CD4-positive, alpha-beta T cell (primary cell): ENCODE measurements at regions not wholly inside any gene's neighbourhood (a gene's known extent, or its start where the extent isn't known, plus 50 kb on each side); places are given as distances from the start of the nearest gene placed in this dataset.

Source experiments
- ATAC-seq: fragments of 200-7000 bp; cut with Tn5 transposase; one replicate; pipeline ENCODE4 v1.10.0; 2022; ENCODE audit warnings: mild to moderate bottlenecking; ENCODE audit not compliant: poor library complexity
- CTCF ChIA-PET: fragments of 350-600 bp; sonication (Branson Sonifier 250); formaldehyde crosslinking; loops from one replicate; lab custom pipeline; 2021; ENCODE audit warnings: antibody characterized with exemption, inconsistent platforms; lab: Charles Lee
- POLR2A ChIA-PET: fragments of 350-600 bp; sonication (Branson Sonifier 250); formaldehyde crosslinking; loops from one replicate; lab custom pipeline; 2021; ENCODE audit warnings: antibody characterized with exemption, inconsistent platforms; lab: Charles Lee
- DNase-seq, 14 experiments: peaks; one replicate each; pipeline ENCODE4 v3.0.0-alpha.2; 2013 to 2020; ENCODE audit warnings: mixed read lengths in 2 of 14
- H3K27ac ChIP-seq, 2 donors: one replicate each; pipeline versions ENCODE4 v1.5.1 to v1.7.0; 2013; ENCODE audit warnings: low read length in 2 of 2, low read depth in 1 of 2, mild to moderate bottlenecking in 1 of 2
- H3K27me3 ChIP-seq, 2 experiments: 1 replicate in 1 of 2; 2 replicates in 1 of 2; pipeline versions ENCODE4 v1.6.1 to v1.7.0; 2013; ENCODE audit warnings: low read length in 2 of 2, control low read depth in 1 of 2, mild to moderate bottlenecking in 1 of 2, moderate library complexity in 1 of 2; ENCODE audit not compliant: insufficient read depth in 2 of 2, control insufficient read depth in 1 of 2
- H3K36me3 ChIP-seq: one replicate; pipeline ENCODE4 v1.6.1; 2013; ENCODE audit warnings: low read length, control low read depth; ENCODE audit not compliant: insufficient read depth
- H3K4me1 ChIP-seq: one replicate; pipeline ENCODE4 v1.6.1; 2013; ENCODE audit warnings: low read length, control low read depth; ENCODE audit not compliant: insufficient read depth
- H3K4me3 ChIP-seq: one replicate; pipeline ENCODE4 v1.5.1; 2013; ENCODE audit warnings: mild to moderate bottlenecking, low read length, moderate library complexity
- H3K9me3 ChIP-seq, 2 experiments: 1 replicate in 1 of 2; 2 replicates in 1 of 2; pipeline versions ENCODE4 v1.6.1 to v1.7.0; 2013; ENCODE audit warnings: low read length in 2 of 2, mild to moderate bottlenecking in 2 of 2, control low read depth in 1 of 2, moderate library complexity in 1 of 2; ENCODE audit not compliant: control insufficient read depth in 1 of 2, insufficient read depth in 1 of 2
- H3K27ac Mint-ChIP-seq: one replicate; pipeline ENCODE4 v1.8.0; 2020; ENCODE audit warnings: mixed read lengths
- H3K27me3 Mint-ChIP-seq: one replicate; pipeline ENCODE4 v1.8.0; 2021; ENCODE audit warnings: mixed read lengths
- H3K36me3 Mint-ChIP-seq: one replicate; pipeline ENCODE4 v1.8.0; 2021; ENCODE audit warnings: low read depth, mixed read lengths
- H3K4me1 Mint-ChIP-seq: one replicate; pipeline ENCODE4 v1.8.0; 2021; ENCODE audit warnings: low read depth, mixed read lengths
- H3K4me3 Mint-ChIP-seq: one replicate; pipeline ENCODE4 v1.8.0; 2020; ENCODE audit warnings: mild to moderate bottlenecking, mixed read lengths
- H3K9me3 Mint-ChIP-seq: one replicate; pipeline ENCODE4 v1.8.0; 2020; ENCODE audit warnings: mixed read lengths
- intact Hi-C, 2 experiments: fragments of 100-400 bp; cut with DNase I in 1 of 2; cut with micrococcal nuclease in 1 of 2; formaldehyde crosslinking; loops; one replicate each; pipeline versions ENCODE4 v1.15.1 to v1.9.0; 2023 to 2025; cut with DNase I, micrococcal nuclease
- TF ChIP-seq, protein P1 (sequence below): fragments of 200-600 bp; IDR thresholded peaks from one replicate; pipeline ENCODE4 v1.8.0; 2022; ENCODE audit warnings: antibody characterized with exemption, mild to moderate bottlenecking

DNA sequence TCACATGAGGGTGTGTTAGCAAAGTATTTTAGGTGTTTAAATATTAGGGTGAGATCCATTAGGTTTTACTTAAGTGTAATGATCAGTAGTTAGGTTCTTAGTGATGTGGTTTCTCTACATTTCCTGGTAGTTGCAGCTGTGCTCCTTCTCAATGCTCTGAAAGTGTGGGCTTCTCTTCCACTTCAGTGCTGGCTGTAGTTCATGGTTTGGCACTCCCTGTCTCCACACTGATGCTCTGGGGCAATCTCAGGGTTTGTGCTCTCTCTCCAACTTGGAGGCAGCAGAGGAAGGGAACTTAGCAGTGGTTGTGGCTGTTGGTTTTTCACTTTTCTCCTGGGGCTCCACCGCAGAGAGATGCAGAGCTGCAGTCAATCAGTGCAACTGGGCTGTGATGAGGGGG, 507.5 kb downstream of the TMEM232 start:
- no peak overlapping the region for H3K27ac ChIP-seq
- Mint-ChIP-seq H3K27me3 (no peaks in the 10 kb centered on the region), H3K4me1 (no peaks in the 10 kb centered on the region), H3K9me3 (peaks cover 19% of the 10 kb centered on the region), H3K36me3 (peaks cover 29% of the 10 kb centered on the region), H3K4me3 (no peak overlapping the region), H3K27ac (no peak overlapping the region)
- H3K4me3 ChIP-seq: no peak overlapping the region
- H3K4me1 ChIP-seq: no peaks in the 10 kb centered on the region
- intact Hi-C loops: no loop called here
- no peaks in the 10 kb centered on the region for H3K27me3 ChIP-seq
- peaks cover 25 to 48% of the 10 kb centered on the region in 2 experiments for H3K9me3 ChIP-seq
- TF ChIP-seq, protein P1, sequence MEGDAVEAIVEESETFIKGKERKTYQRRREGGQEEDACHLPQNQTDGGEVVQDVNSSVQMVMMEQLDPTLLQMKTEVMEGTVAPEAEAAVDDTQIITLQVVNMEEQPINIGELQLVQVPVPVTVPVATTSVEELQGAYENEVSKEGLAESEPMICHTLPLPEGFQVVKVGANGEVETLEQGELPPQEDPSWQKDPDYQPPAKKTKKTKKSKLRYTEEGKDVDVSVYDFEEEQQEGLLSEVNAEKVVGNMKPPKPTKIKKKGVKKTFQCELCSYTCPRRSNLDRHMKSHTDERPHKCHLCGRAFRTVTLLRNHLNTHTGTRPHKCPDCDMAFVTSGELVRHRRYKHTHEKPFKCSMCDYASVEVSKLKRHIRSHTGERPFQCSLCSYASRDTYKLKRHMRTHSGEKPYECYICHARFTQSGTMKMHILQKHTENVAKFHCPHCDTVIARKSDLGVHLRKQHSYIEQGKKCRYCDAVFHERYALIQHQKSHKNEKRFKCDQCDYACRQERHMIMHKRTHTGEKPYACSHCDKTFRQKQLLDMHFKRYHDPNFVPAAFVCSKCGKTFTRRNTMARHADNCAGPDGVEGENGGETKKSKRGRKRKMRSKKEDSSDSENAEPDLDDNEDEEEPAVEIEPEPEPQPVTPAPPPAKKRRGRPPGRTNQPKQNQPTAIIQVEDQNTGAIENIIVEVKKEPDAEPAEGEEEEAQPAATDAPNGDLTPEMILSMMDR: no peak
- no peak for DNase-seq
- no peak for ATAC-seq
- no peaks in the 10 kb centered on the region for H3K36me3 ChIP-seq
- POLR2A ChIA-PET: no interaction called here
- CTCF ChIA-PET: no interaction called here

DNA sequence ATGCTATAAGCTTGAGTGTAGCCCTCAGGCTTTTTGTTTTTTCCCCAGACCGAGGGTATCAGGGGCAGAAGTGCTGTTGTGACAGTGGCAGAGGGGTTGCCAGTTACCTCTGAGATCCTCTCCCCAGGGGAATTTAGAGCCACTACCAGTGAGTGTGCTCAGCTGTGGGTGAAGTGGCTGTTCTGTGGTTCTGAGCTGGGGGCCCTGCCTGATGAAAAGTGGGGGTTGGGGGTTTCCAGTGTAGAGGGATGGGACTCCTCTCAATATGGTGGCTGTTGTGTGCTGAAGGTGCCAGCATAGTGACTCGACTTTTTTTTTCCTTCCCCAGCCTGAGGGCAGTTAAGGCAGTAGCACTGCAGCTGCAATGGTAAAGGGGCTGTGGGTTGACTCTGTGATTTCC, 506.7 kb downstream of the TMEM232 start:
- intact Hi-C loops: no loop called here
- no peaks in the 10 kb centered on the region for H3K36me3 ChIP-seq
- no peak overlapping the region for H3K4me3 ChIP-seq
- no peak overlapping the region for H3K27ac ChIP-seq
- H3K27me3 ChIP-seq: no peaks in the 10 kb centered on the region
- CTCF ChIA-PET: no interaction called here
- Mint-ChIP-seq H3K36me3 (peaks cover 35% of the 10 kb centered on the region), H3K9me3 (peaks cover 19% of the 10 kb centered on the region), H3K27me3 (no peaks in the 10 kb centered on the region), H3K27ac (no peak overlapping the region), H3K4me1 (no peaks in the 10 kb centered on the region), H3K4me3 (no peak overlapping the region)
- ATAC-seq: no peak
- H3K9me3 ChIP-seq: peaks cover 25 to 48% of the 10 kb centered on the region in 2 experiments
- TF ChIP-seq, protein P1: no peak
- no peak for DNase-seq
- no peaks in the 10 kb centered on the region for H3K4me1 ChIP-seq
- POLR2A ChIA-PET: no interaction called here

DNA sequence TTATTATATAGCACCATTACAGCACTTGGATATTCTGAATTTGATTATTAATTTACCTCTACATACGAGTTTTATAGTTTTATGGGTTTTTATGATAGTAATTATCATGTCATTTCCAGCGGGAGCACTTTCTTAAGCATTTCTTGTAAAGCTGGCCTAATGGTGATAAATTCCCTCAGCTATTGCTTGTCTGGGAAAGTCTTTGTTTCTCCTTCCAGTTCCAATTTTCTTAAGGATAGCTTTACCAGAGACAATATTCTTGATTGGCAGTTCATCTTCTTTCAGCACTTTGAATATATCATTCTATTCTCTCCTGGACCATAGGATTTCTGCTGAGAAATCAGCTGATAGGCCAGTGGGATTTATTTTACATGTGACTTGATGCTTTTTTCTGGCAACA, 505.4 kb downstream of the TMEM232 start:
- Mint-ChIP-seq H3K27ac (no peak overlapping the region), H3K36me3 (peaks cover 36% of the 10 kb centered on the region), H3K27me3 (no peaks in the 10 kb centered on the region), H3K9me3 (peaks cover 21% of the 10 kb centered on the region), H3K4me1 (no peaks in the 10 kb centered on the region), H3K4me3 (no peak overlapping the region)
- Histone ChIP-seq H3K27ac (no peak overlapping the region), H3K27me3 (no peaks in the 10 kb centered on the region), H3K4me1 (no peaks in the 10 kb centered on the region), H3K4me3 (no peak overlapping the region), H3K9me3 (peaks cover 25 to 51% of the 10 kb centered on the region in 2 experiments), H3K36me3 (no peaks in the 10 kb centered on the region)
- CTCF ChIA-PET: no interaction called here
- intact Hi-C loops: no loop called here
- DNase-seq (no peak), ATAC-seq (no peak)
- POLR2A ChIA-PET: no interaction called here
- TF ChIP-seq, protein P1: no peak
